MG63 (cell line): ENCODE measurements at regions not wholly inside any gene's neighbourhood (a gene's known extent, or its start where the extent isn't known, plus 50 kb on each side); places are given as distances from the start of the nearest gene placed in this dataset.
A peak's percentile ranks its signal among the peaks of the same experiment; 100 is the strongest.
"Not testable (repeated sequence)": the region's sequence is repeated elsewhere in the genome, so short reads cannot be mapped to it uniquely, and the experiment has no call there.

Source experiments
- DNase-seq: peaks from one replicate; pipeline ENCODE4 v3.0.0-alpha.2; 2020
- H3K27me3 ChIP-seq: fragments of 250-450 bp; sonication (Bioruptor Pico); 2 replicates; pipeline ENCODE4 v1.5.1; 2020; ENCODE audit warnings: mild to moderate bottlenecking, moderate library complexity
- H3K36me3 ChIP-seq: fragments of 250-450 bp; sonication (Bioruptor Pico); 2 replicates; pipeline ENCODE4 v1.5.1; 2020; ENCODE audit warnings: mild to moderate bottlenecking, moderate library complexity
- H3K4me3 ChIP-seq: fragments of 250-450 bp; sonication (Bioruptor Pico); 2 replicates; pipeline ENCODE4 v1.5.1; 2020; ENCODE audit warnings: mild to moderate bottlenecking, moderate library complexity
- H3K9me3 ChIP-seq: fragments of 250-450 bp; sonication (Bioruptor Pico); 2 replicates; pipeline ENCODE4 v1.5.1; 2020; ENCODE audit warnings: mild to moderate bottlenecking, moderate library complexity

DNA sequence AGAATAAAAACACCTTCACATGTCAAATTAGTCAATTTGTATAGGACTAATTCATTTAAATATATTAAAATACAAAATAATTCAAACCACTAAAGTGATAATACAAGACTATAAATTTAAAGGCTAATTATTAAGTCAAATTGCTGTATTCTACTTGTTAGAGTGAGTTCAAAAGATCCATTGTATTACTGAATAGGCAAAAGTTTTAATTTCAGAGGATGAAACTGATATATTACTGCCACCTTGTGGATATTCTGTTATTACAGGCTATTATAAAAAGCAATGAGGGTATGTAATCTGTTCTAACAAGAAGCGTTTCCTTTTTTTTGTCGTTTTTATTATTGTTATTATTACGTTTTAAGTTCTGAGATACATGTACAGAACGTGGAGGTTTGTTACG lies 1825.5 kb upstream of the TPTE start:
- H3K36me3 ChIP-seq, H3K9me3 ChIP-seq, DNase-seq, H3K27me3 ChIP-seq, H3K4me3 ChIP-seq: not testable (repeated sequence)

- DNase-seq, H3K36me3 ChIP-seq, H3K9me3 ChIP-seq, H3K4me3 ChIP-seq, H3K27me3 ChIP-seq: not testable (repeated sequence)
Measured at GRCh38 chr21:8701297-8701696, 1820.1 kb upstream of the TPTE start.

DNA sequence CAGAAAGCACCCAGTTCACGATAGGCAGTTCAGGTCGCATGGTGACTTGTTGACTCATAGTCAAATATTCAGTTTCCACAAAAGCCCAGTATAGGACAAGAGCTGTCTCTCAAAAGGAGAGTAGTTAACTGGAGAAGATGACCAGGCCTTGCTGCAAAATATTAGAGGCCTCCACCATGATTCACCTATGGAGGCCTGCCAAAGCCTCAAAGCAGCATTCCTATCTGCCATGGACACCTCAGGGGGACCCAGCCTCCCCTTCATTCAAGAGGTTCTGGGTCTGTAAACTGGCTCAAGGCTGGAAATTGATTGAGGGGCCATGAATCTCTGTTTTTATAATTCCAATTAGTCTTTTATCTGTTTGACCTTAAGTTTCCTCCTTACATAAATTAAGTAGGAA lies 1815.6 kb upstream of the TPTE start:
- H3K9me3 ChIP-seq, H3K4me3 ChIP-seq, H3K27me3 ChIP-seq, H3K36me3 ChIP-seq: not testable (repeated sequence)
- peak; percentile 76 for DNase-seq
